DOHH2 (cell line): ENCODE measurements at regions not wholly inside any gene's neighbourhood (a gene's known extent, or its start where the extent isn't known, plus 50 kb on each side); places are given as distances from the start of the nearest gene placed in this dataset.

Experiments
- H3F3A ChIP-seq: fragments of 200-600 bp; sonication (generic), shearing (Covaris generic); 2 replicates; pipeline ENCODE4 v1.6.0; 2016; ENCODE audit warnings: antibody characterized with exemption, mild to moderate bottlenecking; ENCODE audit not compliant: control insufficient read depth, insufficient read depth
- H3K27ac ChIP-seq: fragments of 200-600 bp; sonication (generic); 2 replicates; pipeline ENCODE4 v1.5.1; 2014; ENCODE audit warnings: low read depth, mild to moderate bottlenecking, low read length, moderate library complexity
- H3K27me3 ChIP-seq: fragments of 200-600 bp; sonication (generic); 2 replicates; pipeline ENCODE4 v1.6.1; 2014; ENCODE audit warnings: mild to moderate bottlenecking, low read length, mixed read lengths; ENCODE audit not compliant: control insufficient read depth
- H3K36me3 ChIP-seq: fragments of 200-600 bp; sonication (generic); 2 replicates; pipeline ENCODE4 v1.6.1; 2014; ENCODE audit warnings: mild to moderate bottlenecking, low read length, moderate library complexity, mixed read lengths; ENCODE audit not compliant: control insufficient read depth
- H3K4me1 ChIP-seq: fragments of 200-600 bp; sonication (generic); 2 replicates; pipeline ENCODE4 v1.6.1; 2014; ENCODE audit warnings: mild to moderate bottlenecking, low read length, mixed read lengths; ENCODE audit not compliant: control insufficient read depth
- H3K4me2 ChIP-seq: fragments of 200-600 bp; sonication (generic); 2 replicates; pipeline ENCODE4 v1.6.0; 2014; ENCODE audit warnings: mild to moderate bottlenecking, low read length, moderate library complexity
- H3K4me3 ChIP-seq: fragments of 200-600 bp; sonication (generic); 2 replicates; pipeline ENCODE4 v1.5.1; 2014; ENCODE audit warnings: mild to moderate bottlenecking, low read length, mixed read lengths
- H3K79me2 ChIP-seq: fragments of 200-600 bp; sonication (generic); 2 replicates; pipeline ENCODE4 v1.6.1; 2014; ENCODE audit warnings: mild to moderate bottlenecking, low read length, mixed read lengths; ENCODE audit not compliant: control insufficient read depth
- H3K9me2 ChIP-seq: fragments of 200-600 bp; sonication (generic); replicated peaks from 2 replicates; pipeline ENCODE4 v1.6.1; 2014; ENCODE audit warnings: mild to moderate bottlenecking, low read length, mixed read lengths; ENCODE audit not compliant: control insufficient read depth
- H3K9me3 ChIP-seq: fragments of 200-600 bp; sonication (generic); 2 replicates; pipeline ENCODE4 v1.6.1; 2014; ENCODE audit warnings: antibody characterized with exemption, low read length, mixed read lengths; ENCODE audit not compliant: control insufficient read depth, insufficient read depth
- H4K20me1 ChIP-seq: fragments of 200-600 bp; sonication (generic); 2 replicates; pipeline ENCODE4 v1.6.0; 2014; ENCODE audit warnings: low read depth, mild to moderate bottlenecking, antibody characterized with exemption, low read length, moderate library complexity; ENCODE audit not compliant: control insufficient read depth, insufficient read depth
- EZH2phosphoT487 ChIP-seq: fragments of 200-600 bp; sonication (generic); IDR thresholded peaks from 2 replicates; pipeline ENCODE4 v1.6.1; 2017; ENCODE audit warnings: borderline replicate concordance, mild to moderate bottlenecking, antibody characterized with exemption, low read length, moderate library complexity, mixed read lengths
- TF ChIP-seq, protein P1 (sequence below): fragments of 200-600 bp; sonication (generic); IDR thresholded peaks from one replicate; pipeline ENCODE4 v1.5.1; 2014; ENCODE audit warnings: antibody characterized with exemption, mild to moderate bottlenecking, low read depth, low read length; ENCODE audit not compliant: poor library complexity, severe bottlenecking

DNA sequence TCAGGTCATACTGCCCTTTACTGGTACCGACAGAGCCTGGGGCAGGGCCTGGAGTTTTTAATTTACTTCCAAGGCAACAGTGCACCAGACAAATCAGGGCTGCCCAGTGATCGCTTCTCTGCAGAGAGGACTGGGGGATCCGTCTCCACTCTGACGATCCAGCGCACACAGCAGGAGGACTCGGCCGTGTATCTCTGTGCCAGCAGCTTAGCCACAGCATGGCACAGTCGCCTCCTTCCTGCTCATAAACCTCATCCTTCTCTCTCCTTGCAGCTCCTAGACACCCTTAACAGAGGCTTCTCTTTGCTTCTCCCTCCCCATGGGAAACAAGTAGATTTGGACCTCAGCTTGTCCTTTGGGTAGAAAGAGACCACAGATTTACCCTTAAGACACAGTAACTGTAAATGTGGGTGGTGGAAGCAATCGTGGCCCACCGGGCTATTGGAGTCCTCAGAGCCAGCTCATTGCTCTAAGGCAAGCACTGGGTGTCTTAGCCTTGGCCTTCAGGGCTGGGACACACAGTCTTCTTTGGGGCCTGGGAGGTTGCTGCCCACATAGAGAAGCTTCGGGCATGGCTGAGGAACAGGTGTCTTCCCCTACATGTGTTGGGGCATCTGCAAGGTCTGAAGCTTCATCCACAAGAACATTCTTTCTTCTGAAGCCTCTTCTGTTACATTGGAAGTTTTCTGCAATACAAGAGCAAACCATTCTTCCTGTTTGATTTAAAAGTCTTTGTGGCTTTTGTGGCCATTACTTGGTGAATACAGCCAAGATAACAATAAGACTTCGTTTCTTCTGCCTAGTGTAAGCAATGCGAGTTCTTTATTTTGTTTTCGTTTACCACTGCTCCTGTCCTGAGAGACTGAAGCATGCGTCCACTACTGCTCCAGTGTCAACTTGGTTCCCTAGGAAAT, 95.5 kb upstream of the PRSS58 start:
- TF ChIP-seq, protein P1, sequence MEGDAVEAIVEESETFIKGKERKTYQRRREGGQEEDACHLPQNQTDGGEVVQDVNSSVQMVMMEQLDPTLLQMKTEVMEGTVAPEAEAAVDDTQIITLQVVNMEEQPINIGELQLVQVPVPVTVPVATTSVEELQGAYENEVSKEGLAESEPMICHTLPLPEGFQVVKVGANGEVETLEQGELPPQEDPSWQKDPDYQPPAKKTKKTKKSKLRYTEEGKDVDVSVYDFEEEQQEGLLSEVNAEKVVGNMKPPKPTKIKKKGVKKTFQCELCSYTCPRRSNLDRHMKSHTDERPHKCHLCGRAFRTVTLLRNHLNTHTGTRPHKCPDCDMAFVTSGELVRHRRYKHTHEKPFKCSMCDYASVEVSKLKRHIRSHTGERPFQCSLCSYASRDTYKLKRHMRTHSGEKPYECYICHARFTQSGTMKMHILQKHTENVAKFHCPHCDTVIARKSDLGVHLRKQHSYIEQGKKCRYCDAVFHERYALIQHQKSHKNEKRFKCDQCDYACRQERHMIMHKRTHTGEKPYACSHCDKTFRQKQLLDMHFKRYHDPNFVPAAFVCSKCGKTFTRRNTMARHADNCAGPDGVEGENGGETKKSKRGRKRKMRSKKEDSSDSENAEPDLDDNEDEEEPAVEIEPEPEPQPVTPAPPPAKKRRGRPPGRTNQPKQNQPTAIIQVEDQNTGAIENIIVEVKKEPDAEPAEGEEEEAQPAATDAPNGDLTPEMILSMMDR: no peak
- TF ChIP-seq EZH2phosphoT487: no peak
- no peak overlapping the region for H3K4me2 ChIP-seq
- H4K20me1 ChIP-seq: no peaks in the 10 kb centered on the region
- H3F3A ChIP-seq: no peaks in the 10 kb centered on the region
- H3K4me3 ChIP-seq: no peak overlapping the region
- H3K4me1 ChIP-seq: no peaks in the 10 kb centered on the region
- no peaks in the 10 kb centered on the region for H3K9me3 ChIP-seq
- H3K27me3 ChIP-seq: peaks cover 8% of the 10 kb centered on the region; the same call in 1 of the 2 replicates
- H3K27ac ChIP-seq: no peak overlapping the region
- H3K9me2 ChIP-seq: no peaks in the 10 kb centered on the region
- H3K36me3 ChIP-seq: no peaks in the 10 kb centered on the region
- H3K79me2 ChIP-seq: no peaks in the 10 kb centered on the region

DNA sequence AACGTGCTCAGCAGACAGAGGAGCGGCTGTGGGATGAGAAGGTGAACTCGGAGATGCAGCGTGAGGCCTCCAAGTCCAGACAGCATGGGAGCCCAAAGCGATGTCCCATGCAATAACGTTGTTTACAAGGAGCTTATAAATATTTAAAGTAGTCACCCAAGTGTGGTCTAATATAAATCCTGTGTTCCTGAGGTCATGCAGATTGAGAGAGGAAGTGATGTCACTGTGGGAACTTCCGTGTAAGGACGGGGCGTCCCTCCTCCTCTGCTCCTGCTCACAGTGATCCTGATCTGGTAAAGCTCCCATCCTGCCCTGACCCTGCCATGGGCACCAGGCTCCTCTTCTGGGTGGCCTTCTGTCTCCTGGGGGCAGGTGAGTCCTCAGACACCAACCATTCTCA, 94.7 kb upstream of the PRSS58 start:
- Histone ChIP-seq H3K4me1 (no peaks in the 10 kb centered on the region), H3F3A (no peaks in the 10 kb centered on the region), H3K79me2 (no peaks in the 10 kb centered on the region), H3K36me3 (no peaks in the 10 kb centered on the region), H4K20me1 (no peaks in the 10 kb centered on the region), H3K9me3 (no peaks in the 10 kb centered on the region), H3K27ac (no peak overlapping the region), H3K4me2 (no peak overlapping the region), H3K9me2 (no peaks in the 10 kb centered on the region), H3K27me3 (peaks cover 8% of the 10 kb centered on the region; the same call in 1 of the 2 replicates), H3K4me3 (no peak overlapping the region)
- no peak for TF ChIP-seq EZH2phosphoT487
- TF ChIP-seq, protein P1: no peak

DNA sequence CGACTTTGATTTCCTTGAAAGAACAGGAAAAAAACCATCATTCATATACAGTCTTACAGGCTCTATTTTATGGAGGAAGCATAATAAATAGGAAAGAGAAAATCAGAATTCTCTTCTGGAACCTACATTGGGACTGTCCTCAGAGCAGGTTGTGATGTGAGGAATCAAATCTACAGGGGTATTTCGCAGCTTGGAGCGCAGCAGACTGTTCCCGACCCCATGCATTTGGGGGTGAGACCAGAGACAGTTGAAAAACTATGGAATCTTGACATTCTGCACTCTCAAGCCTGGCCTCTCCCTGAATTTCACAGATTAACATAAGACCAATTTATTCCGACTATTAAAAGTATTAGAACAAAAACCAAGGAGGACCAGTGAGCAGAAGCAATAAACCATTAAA, 93.3 kb upstream of the PRSS58 start:
- no peaks in the 10 kb centered on the region for H3K4me1 ChIP-seq
- TF ChIP-seq, protein P1: no peak
- TF ChIP-seq EZH2phosphoT487: no peak
- H3K4me3 ChIP-seq: no peak overlapping the region
- peaks cover 12% of the 10 kb centered on the region; the same call in 1 of the 2 replicates for H3K27me3 ChIP-seq
- H3K36me3 ChIP-seq: no peaks in the 10 kb centered on the region
- no peaks in the 10 kb centered on the region for H3K9me3 ChIP-seq
- H3K4me2 ChIP-seq: no peak overlapping the region
- H3K79me2 ChIP-seq: no peaks in the 10 kb centered on the region
- no peaks in the 10 kb centered on the region for H3F3A ChIP-seq
- no peaks in the 10 kb centered on the region for H4K20me1 ChIP-seq
- no peak overlapping the region for H3K27ac ChIP-seq
- no peaks in the 10 kb centered on the region for H3K9me2 ChIP-seq
